ENCODE measurements at regions not wholly inside any gene's neighbourhood (a gene's known extent, or its start where the extent isn't known, plus 50 kb on each side); places are given as distances from the start of the nearest gene placed in this dataset.

DNA sequence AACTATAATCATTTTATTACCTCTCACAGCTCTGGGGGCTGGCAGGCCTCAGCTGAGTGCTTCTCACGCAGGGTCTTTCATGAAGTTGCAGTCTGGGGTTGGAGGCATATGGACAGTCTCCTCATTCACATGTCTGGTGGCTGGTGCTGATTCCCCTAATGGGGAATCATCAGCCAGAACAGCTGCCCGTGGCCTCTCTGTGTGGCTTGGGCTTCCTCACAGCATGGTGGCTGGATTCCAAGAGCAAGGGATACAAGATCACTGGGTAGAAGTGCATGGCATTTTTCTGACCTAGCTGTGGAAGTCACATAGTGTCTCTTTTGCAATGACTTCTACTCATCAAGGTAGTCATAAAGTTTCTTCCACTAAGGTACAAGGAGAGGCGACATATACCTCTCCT is 59.0 kb upstream of the LAPTM4A start:
- TF ChIP-seq CTCF (IDR thresholded peaks at IDR 0.05; ENCODE audit: low read depth, low read length) (no peak), EZH2phosphoT487 (IDR thresholded peaks at IDR 0.05; ENCODE audit: low read depth) (no peak)
- Histone ChIP-seq H2AFZ (ENCODE audit: low read depth, low read length) (no peak overlapping the region), H3K9me3 (ENCODE audit: insufficient read depth, low read length) (no peaks in the 10 kb centered on the region), H3K9ac (ENCODE audit: low read length) (no peak overlapping the region), H3K79me2 (ENCODE audit: low read length) (no peaks in the 10 kb centered on the region), H3K36me3 (replicated peaks; ENCODE audit: low read depth, low read length) (no peaks in the 10 kb centered on the region), H4K20me1 (ENCODE audit: insufficient read depth, low read length) (no peaks in the 10 kb centered on the region), H3K27me3 (ENCODE audit: low read depth, low read length) (no peaks in the 10 kb centered on the region), H3K27ac (ENCODE audit: low read length) (no peak overlapping the region), H3K4me1 (ENCODE audit: low read length) (no peaks in the 10 kb centered on the region), H3K4me3 (ENCODE audit: low read length) (no peak overlapping the region), H3K4me2 (ENCODE audit: low read length) (no peak overlapping the region)

DNA sequence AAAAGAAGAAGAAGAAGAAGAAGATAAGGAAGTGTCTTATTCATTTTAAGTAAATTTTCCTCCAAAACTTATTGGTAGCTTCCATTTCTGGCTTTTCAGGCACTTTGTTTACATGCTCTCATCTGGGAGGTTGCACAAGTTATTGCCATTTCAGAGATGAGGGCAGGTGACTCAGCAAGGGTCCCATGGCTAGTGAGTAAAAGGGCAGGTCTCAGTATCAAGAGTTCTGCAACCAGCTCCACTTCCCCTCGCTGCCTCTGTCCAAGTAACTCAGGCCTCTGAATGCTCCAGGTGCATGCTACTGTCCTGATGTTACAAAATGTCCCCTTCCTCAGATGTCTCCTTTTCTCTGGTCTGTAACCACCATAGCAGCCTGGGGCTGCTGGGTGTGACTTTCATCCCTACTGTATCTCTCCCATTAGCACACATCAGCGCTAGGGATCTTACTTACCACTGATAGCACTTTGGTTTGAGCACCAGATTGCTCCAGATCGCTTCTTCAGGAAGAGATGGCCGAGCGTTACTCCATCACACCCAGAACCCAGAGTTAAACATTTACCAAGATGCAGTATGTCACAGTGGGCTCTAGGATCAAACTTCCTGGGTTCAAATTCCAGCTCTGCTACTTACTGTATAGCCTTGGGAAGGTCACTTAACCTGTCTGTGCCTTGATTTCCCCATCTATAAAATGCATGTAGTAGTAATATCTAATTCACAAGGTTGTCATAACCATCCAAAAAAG is 57.4 kb upstream of the LAPTM4A start:
- H3K4me2 ChIP-seq (ENCODE audit: low read length) = no peak overlapping the region
- no peaks in the 10 kb centered on the region for H3K36me3 ChIP-seq (replicated peaks; ENCODE audit: low read depth, low read length)
- H3K4me1 ChIP-seq (ENCODE audit: low read length) = 0 out of 2 replicates have a peak, but pooled peaks cover 6% of the 10 kb centered on the region
- H3K9ac ChIP-seq (ENCODE audit: low read length) = no peak overlapping the region
- TF ChIP-seq CTCF (IDR thresholded peaks at IDR 0.05; ENCODE audit: low read depth, low read length) = no peak
- no peak for TF ChIP-seq EZH2phosphoT487 (IDR thresholded peaks at IDR 0.05; ENCODE audit: low read depth)
- no peaks in the 10 kb centered on the region for H3K9me3 ChIP-seq (ENCODE audit: insufficient read depth, low read length)
- H3K4me3 ChIP-seq (ENCODE audit: low read length) = no peak overlapping the region
- no peaks in the 10 kb centered on the region for H3K79me2 ChIP-seq (ENCODE audit: low read length)
- H3K27ac ChIP-seq (ENCODE audit: low read length) = no peak overlapping the region
- H2AFZ ChIP-seq (ENCODE audit: low read depth, low read length) = no peak overlapping the region; the same call in 1 of the 2 replicates
- H4K20me1 ChIP-seq (ENCODE audit: insufficient read depth, low read length) = no peaks in the 10 kb centered on the region
- H3K27me3 ChIP-seq (ENCODE audit: low read depth, low read length) = no peaks in the 10 kb centered on the region

- Histone ChIP-seq H3K27me3 (ENCODE audit: low read depth, low read length) (no peaks in the 10 kb centered on the region), H3K4me3 (ENCODE audit: low read length) (no peak overlapping the region), H3K79me2 (ENCODE audit: low read length) (no peaks in the 10 kb centered on the region), H3K4me1 (ENCODE audit: low read length) (0 out of 2 replicates have a peak, but pooled peaks cover 6% of the 10 kb centered on the region), H3K9me3 (ENCODE audit: insufficient read depth, low read length) (no peaks in the 10 kb centered on the region), H3K36me3 (replicated peaks; ENCODE audit: low read depth, low read length) (no peaks in the 10 kb centered on the region), H3K27ac (ENCODE audit: low read length) (no peak overlapping the region), H2AFZ (ENCODE audit: low read depth, low read length) (no peak overlapping the region), H3K4me2 (ENCODE audit: low read length) (no peak overlapping the region), H3K9ac (ENCODE audit: low read length) (no peak overlapping the region), H4K20me1 (ENCODE audit: insufficient read depth, low read length) (no peaks in the 10 kb centered on the region)
- no peak for TF ChIP-seq EZH2phosphoT487 (IDR thresholded peaks at IDR 0.05; ENCODE audit: low read depth)
- no peak for TF ChIP-seq CTCF (IDR thresholded peaks at IDR 0.05; ENCODE audit: low read depth, low read length)
Measured at GRCh38 chr2:20107776-20108175, 56.3 kb upstream of the LAPTM4A start.

DNA sequence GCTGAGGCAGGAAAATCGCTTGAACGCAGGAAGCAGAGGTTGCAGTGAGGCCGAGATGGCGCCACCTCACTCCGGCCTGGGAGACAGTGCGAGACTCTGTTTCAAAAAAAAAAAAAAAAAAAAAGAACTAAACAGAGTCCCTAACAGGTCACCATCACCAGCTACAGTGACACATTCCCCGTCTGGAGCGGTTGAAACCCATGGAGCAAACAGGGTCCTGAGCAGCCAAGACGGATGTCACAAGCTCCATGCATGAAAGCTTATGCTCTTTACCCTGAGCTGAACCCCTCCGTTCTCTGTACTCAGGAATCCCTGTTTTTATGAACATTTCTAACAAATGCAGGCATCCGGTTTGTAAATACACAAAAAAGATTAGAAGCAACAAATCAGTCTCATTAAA is 55.9 kb upstream of the LAPTM4A start:
- Histone ChIP-seq H3K27ac (ENCODE audit: low read length) (no peak overlapping the region), H4K20me1 (ENCODE audit: insufficient read depth, low read length) (no peaks in the 10 kb centered on the region), H3K9ac (ENCODE audit: low read length) (no peak overlapping the region), H3K4me2 (ENCODE audit: low read length) (no peak overlapping the region), H3K27me3 (ENCODE audit: low read depth, low read length) (no peaks in the 10 kb centered on the region), H3K79me2 (ENCODE audit: low read length) (no peaks in the 10 kb centered on the region), H3K4me3 (ENCODE audit: low read length) (no peak overlapping the region), H3K4me1 (ENCODE audit: low read length) (0 out of 2 replicates have a peak, but pooled peaks cover 6% of the 10 kb centered on the region), H3K9me3 (ENCODE audit: insufficient read depth, low read length) (no peaks in the 10 kb centered on the region), H3K36me3 (replicated peaks; ENCODE audit: low read depth, low read length) (no peaks in the 10 kb centered on the region), H2AFZ (ENCODE audit: low read depth, low read length) (no peak overlapping the region)
- TF ChIP-seq EZH2phosphoT487 (IDR thresholded peaks at IDR 0.05; ENCODE audit: low read depth) (no peak), CTCF (IDR thresholded peaks at IDR 0.05; ENCODE audit: low read depth, low read length) (no peak)

Data from OCI-LY3 (cell line).